Activated T-helper 17 cell treated with anti-CD3 and anti-CD28 coated beads, Interleukin-2, amount 50 U/mL, for 72 hours (primary cell): ENCODE measurements at regions not wholly inside any gene's neighbourhood (a gene's known extent, or its start where the extent isn't known, plus 50 kb on each side); places are given as distances from the start of the nearest gene placed in this dataset.

Experiments
- ATAC-seq: fragments of 150-1000 bp; cut with Tn5 transposase; replicated peaks from 2 replicates; pipeline ENCODE4 v1.10.0; 2021; ENCODE audit warnings: mild to moderate bottlenecking, moderate library complexity
- H3K27ac Mint-ChIP-seq: one replicate; pipeline ENCODE4 v1.8.0; 2022; ENCODE audit warnings: mixed read lengths
- H3K27me3 Mint-ChIP-seq: one replicate; pipeline ENCODE4 v1.8.0; 2022; ENCODE audit warnings: mixed read lengths
- H3K36me3 Mint-ChIP-seq: one replicate; pipeline ENCODE4 v1.8.0; 2022; ENCODE audit warnings: low read depth, mild to moderate bottlenecking, mixed read lengths
- H3K4me1 Mint-ChIP-seq: one replicate; pipeline ENCODE4 v1.8.0; 2022; ENCODE audit warnings: mixed read lengths
- H3K4me3 Mint-ChIP-seq: one replicate; pipeline ENCODE4 v1.8.0; 2022; ENCODE audit warnings: mild to moderate bottlenecking, mixed read lengths
- H3K9me3 Mint-ChIP-seq: one replicate; pipeline ENCODE4 v1.8.0; 2022; ENCODE audit warnings: mixed read lengths

DNA sequence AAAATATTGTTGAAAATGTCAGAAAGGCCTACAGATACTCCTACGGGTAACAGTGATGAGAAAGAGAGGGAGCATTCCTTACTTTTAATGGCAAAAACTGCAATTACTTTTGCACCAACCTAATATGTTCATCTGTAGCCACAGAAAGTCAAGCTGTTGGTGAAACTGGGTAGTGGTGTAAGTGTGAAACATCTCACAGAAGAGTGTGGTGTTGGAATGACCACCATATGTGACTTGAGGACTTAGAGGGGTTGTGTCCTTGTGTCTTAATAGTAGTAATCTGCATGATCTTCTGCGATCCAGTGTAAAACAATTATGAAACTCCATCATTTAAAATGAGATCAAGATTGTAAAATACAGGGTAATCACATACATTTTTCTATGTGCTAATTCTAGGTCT is 320.7 kb downstream of the ADGRL2 start:
- Mint-ChIP-seq H3K36me3 (no peaks in the 10 kb centered on the region), H3K27me3 (no peaks in the 10 kb centered on the region), H3K4me3 (no peak overlapping the region), H3K27ac (no peak overlapping the region), H3K9me3 (no peaks in the 10 kb centered on the region), H3K4me1 (no peaks in the 10 kb centered on the region)
- ATAC-seq = no peak

DNA sequence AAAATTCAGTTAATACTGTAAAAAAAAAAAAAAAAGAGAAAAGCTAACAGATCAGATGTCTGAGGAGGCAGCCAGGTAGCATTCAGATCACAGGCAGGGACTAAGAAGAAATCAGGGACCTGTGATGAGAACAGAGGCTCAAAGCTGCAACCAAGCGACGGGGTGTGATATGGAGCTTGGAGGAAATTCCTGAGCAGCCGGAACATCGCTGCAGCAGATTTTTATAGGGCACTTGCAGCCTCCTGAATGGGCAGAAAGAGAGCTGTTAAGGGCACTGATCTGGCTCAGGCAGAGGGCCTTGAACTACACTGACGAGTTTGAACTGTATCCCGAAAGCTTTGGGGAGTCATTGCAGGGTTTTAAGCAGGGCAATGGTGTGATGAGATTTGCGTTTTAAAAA is 315.4 kb downstream of the ADGRL2 start:
- Mint-ChIP-seq H3K9me3 (no peaks in the 10 kb centered on the region), H3K36me3 (no peaks in the 10 kb centered on the region), H3K27me3 (no peaks in the 10 kb centered on the region), H3K4me1 (no peaks in the 10 kb centered on the region), H3K27ac (no peak overlapping the region), H3K4me3 (no peak overlapping the region)
- no peak for ATAC-seq

DNA sequence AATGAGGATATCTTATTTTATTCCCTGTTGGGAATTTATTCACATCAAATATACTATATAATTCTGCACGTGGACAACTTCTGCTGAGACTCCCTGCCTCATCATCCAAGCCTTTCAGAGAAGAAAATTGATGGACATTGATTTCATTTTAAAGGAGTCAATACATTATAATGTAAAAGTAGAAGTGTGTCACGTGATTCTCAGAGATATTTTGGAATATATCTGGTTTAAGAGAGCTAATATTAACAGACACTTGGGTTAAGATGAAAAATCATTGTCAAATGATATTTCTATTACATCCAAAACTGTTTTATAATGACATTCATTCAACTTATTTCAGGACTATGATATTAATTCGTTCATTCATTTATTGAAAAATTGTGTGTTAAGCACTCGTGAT is 314.2 kb downstream of the ADGRL2 start:
- Mint-ChIP-seq H3K9me3 (no peaks in the 10 kb centered on the region), H3K4me3 (no peak overlapping the region)

DNA sequence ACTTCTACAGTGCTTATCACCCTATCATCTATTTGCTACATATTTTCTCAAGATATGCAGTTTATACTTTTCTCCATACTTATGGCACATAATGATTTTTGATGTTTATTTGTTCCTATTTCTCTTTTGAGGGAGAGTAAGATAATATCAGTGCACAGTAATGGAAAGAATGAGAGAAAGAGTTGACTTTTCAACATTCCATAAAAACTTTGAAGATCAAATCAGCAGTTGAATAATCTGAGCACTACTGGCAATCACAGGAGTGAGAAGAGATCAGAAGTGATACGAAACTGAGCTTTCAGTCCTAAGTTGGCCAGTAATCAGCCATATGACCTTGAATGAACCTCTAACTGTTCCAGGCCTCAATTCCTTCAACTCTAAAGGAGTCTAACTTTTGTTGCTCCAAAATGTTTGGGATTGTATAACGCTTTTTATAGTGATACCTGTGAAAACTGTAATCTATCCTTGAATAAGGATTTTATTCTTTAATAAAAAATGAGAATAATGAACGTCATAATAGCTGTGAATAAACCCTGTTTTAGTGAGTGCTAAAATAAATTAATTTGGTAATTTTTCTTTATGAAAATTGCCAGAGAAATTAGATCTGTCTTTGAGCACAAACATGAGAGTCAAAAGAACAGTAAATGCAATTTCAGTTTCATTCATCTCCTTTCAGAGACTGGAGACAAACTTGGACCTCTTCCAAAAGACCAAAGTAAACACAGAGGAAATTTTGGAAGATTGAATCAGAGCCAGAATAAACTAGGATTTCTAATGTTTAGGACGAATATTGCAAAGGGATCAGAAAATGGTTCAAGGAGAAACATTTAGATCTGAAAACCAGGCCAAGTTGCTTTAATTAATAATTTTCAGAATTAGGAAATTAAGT is 309.9 kb downstream of the ADGRL2 start:
- Mint-ChIP-seq H3K36me3 (no peaks in the 10 kb centered on the region), H3K9me3 (no peaks in the 10 kb centered on the region), H3K4me3 (no peak overlapping the region), H3K4me1 (no peaks in the 10 kb centered on the region), H3K27me3 (no peaks in the 10 kb centered on the region), H3K27ac (no peak overlapping the region)
- no peak for ATAC-seq

More for the DNA sequence above, 314.2 kb downstream of the ADGRL2 start:
- ATAC-seq = no peak
- Mint-ChIP-seq H3K4me1 (no peaks in the 10 kb centered on the region), H3K27ac (no peak overlapping the region), H3K36me3 (no peaks in the 10 kb centered on the region), H3K27me3 (no peaks in the 10 kb centered on the region)

DNA sequence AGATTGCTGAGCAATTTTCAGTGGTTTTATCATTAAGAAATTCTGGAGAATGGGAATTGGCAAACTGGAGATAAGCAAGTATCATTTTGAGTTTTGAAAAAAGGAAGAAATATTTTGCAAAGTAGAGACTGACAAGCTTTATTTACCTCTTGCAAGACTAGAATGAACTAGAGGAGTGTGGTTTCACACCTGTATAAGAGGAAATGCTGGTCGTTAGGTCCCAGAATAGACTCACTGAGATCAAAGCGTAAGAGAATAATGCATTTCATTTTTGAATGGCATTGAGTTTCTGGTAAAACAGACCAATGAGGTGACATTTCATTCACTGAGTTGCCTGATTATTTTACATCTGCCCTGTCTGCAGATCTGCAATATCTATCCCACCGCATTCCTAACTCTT is 308.1 kb downstream of the ADGRL2 start:
- Mint-ChIP-seq H3K36me3 (no peaks in the 10 kb centered on the region), H3K9me3 (peaks cover 6% of the 10 kb centered on the region), H3K27ac (no peak overlapping the region), H3K4me3 (no peak overlapping the region), H3K4me1 (no peaks in the 10 kb centered on the region), H3K27me3 (no peaks in the 10 kb centered on the region)
- ATAC-seq = no peak

DNA sequence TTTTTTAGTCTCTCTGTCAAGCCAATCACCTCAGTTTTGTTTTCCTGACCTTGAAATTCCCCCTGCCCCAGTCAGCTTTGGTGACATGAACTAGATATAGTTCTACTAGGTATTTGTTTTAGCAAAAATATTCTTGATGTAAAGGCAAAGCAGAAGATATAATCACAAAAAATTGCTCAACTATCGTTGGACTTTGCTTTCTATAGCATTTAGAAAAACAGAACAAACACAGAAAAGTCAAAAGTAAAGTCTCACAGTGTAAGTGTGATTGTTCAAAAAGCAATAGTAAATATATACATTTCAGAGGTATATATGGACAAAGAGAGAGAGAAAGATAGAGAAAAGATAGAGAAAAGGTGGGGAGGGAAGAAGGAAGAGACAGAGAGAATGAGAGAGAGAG is 305.9 kb downstream of the ADGRL2 start:
- Mint-ChIP-seq H3K27ac (no peak overlapping the region), H3K4me3 (no peak overlapping the region), H3K36me3 (no peaks in the 10 kb centered on the region), H3K27me3 (no peaks in the 10 kb centered on the region), H3K9me3 (peaks cover 6% of the 10 kb centered on the region), H3K4me1 (no peaks in the 10 kb centered on the region)
- no peak for ATAC-seq

DNA sequence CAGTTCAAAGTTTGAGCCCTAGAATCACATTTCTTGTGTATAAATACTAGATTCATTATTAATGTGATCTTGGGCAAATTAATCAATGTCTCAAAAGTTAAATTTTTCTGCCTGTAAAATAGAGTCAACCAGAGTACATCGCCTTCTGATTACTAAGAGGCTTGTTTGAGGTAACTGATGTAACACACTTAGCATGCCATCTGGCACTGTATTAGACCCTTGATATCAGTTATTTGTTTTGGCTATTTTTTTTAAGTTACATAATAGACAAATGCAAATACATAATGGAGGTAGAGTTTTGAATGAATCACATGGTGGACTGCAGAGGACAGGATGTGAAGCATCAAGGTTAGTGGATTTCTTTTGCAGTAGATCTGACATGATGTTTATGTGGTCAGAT is 298.4 kb downstream of the ADGRL2 start:
- Mint-ChIP-seq H3K36me3 (no peaks in the 10 kb centered on the region), H3K9me3 (peaks cover 8% of the 10 kb centered on the region), H3K27ac (no peak overlapping the region), H3K4me1 (no peaks in the 10 kb centered on the region), H3K4me3 (no peak overlapping the region), H3K27me3 (no peaks in the 10 kb centered on the region)
- no peak for ATAC-seq

DNA sequence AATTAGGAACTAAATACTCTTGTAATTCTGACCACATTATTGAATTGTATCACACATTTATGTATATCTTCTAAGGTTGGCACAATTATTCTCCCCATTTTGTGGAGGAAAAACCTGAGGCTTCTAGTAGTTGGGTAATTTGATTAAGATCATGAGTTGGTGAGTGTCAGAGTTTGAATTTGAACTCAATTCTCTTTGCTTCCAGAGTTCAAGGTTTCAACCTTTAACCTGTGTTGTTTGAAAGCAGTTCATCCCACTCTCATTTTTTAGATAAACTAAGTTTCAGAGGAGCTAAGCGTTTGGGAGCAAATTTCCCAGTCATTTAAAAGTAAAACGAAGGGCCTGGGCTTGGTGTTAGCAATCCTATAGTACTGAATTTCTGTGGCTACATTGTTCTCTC is 293.4 kb downstream of the ADGRL2 start:
- no peaks in the 10 kb centered on the region for H3K4me1 Mint-ChIP-seq
- no peak overlapping the region for H3K27ac Mint-ChIP-seq
- no peaks in the 10 kb centered on the region for H3K27me3 Mint-ChIP-seq
- no peaks in the 10 kb centered on the region for H3K36me3 Mint-ChIP-seq
- H3K9me3 Mint-ChIP-seq = peaks cover 16% of the 10 kb centered on the region
- no peak overlapping the region for H3K4me3 Mint-ChIP-seq
- ATAC-seq = no peak

DNA sequence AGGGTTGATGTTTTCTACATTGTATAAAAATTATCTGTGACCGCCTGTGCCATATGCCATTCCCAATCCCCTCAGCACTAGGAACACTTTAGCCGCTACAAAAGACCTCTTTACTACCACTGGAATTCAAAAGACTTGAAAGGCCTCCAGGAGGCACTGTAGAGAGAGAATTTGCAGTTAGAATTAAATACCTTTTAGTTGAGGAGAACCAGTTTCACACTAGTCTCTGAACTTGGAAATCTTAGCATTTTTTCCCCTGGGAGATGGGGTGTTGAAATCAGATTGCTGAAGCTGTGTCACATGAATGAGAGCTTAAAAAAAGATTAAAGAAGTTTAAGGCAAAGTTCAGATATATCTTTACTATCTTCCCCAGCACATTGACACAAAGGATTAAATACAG is 291.0 kb downstream of the ADGRL2 start:
- no peak for ATAC-seq
- H3K36me3 Mint-ChIP-seq = no peaks in the 10 kb centered on the region
- peaks cover 19% of the 10 kb centered on the region for H3K9me3 Mint-ChIP-seq
- H3K4me3 Mint-ChIP-seq = no peak overlapping the region
- no peaks in the 10 kb centered on the region for H3K4me1 Mint-ChIP-seq
- no peaks in the 10 kb centered on the region for H3K27me3 Mint-ChIP-seq
- no peak overlapping the region for H3K27ac Mint-ChIP-seq

DNA sequence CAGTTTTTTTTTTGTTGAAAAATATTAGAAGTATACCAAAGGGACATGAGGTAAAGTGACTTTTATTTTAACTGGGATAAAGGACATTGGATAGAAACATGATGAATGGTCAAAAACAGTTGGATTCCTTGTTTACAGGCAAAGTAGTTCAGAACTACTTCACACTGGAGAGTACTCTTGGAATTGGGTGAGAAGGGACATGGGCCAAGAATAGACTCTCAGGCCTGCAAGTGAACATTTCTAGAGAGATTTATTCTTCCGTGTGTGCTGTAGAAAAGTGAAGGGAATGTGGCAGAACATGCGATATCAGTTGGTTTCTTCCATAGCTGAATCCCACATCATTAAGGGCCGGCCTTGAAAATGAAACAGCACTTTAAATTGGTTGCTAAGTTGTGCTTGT is 290.5 kb downstream of the ADGRL2 start:
- ATAC-seq = no peak
- H3K4me1 Mint-ChIP-seq = no peaks in the 10 kb centered on the region
- peaks cover 19% of the 10 kb centered on the region for H3K9me3 Mint-ChIP-seq

DNA sequence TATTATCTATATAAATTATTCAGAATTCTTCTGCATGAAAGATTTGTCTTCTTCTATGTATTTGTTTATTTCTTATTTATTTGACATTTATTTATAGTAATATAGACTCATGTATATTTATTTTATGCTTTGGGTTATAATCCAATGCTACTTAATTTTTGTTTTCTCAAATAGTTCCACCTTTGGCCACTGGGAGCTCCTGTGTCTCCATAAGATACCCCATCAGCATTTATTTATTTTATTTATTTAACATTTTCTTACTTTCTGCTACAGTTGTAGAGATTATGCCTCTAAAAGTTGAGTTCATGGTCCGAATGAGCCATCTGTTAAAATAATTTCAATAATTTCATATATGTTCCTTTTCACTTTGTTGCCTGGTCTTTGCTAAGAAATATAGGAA is 289.4 kb downstream of the ADGRL2 start:
- Mint-ChIP-seq H3K4me1 (no peaks in the 10 kb centered on the region), H3K27ac (no peak overlapping the region), H3K4me3 (no peak overlapping the region), H3K27me3 (no peaks in the 10 kb centered on the region), H3K36me3 (no peaks in the 10 kb centered on the region), H3K9me3 (peaks cover 16% of the 10 kb centered on the region)
- no peak for ATAC-seq

More for the DNA sequence above, 290.5 kb downstream of the ADGRL2 start:
- no peak overlapping the region for H3K27ac Mint-ChIP-seq
- no peaks in the 10 kb centered on the region for H3K36me3 Mint-ChIP-seq
- no peaks in the 10 kb centered on the region for H3K27me3 Mint-ChIP-seq
- no peak overlapping the region for H3K4me3 Mint-ChIP-seq

DNA sequence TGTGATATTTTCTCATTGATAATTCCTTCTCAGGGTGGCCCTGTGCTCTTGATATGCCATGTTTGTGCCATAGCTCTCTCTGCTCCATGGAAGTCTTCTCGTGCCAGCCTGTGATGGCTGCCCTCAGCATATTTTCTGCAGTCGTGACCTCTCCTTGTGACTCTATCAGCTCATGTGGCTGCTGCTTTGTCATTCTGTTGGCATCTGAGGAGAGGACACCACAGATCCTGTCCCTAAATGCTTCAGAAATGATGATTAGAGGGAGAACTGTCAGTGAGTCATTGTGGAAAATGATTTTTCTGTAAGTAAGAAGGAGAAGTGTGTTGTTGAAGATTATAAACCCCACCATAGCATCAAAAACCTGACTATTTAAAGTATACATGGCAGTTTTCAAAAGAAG is 286.0 kb downstream of the ADGRL2 start:
- H3K36me3 Mint-ChIP-seq = no peaks in the 10 kb centered on the region
- peaks cover 15% of the 10 kb centered on the region for H3K9me3 Mint-ChIP-seq
- ATAC-seq = no peak
- H3K27ac Mint-ChIP-seq = no peak overlapping the region
- no peaks in the 10 kb centered on the region for H3K27me3 Mint-ChIP-seq
- no peaks in the 10 kb centered on the region for H3K4me1 Mint-ChIP-seq
- no peak overlapping the region for H3K4me3 Mint-ChIP-seq

DNA sequence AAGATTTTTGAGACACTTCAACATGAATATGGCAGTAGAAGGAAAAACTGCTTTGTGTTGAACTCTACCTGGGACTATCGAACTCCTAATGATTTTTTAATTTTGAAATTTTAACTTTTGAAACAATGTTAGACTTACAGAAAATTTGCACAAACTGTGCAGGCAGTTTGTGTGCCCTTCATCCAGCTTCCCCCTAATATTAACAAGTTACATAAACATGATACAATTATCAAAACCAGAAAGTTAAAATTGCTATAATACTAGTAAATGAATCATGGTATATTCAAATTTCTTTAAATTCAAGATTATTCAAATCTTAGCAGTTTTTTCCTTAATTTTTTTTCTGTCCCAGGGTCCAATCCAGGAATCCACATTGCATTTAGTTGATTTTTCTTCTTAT is 278.9 kb downstream of the ADGRL2 start:
- peaks cover 4% of the 10 kb centered on the region for H3K9me3 Mint-ChIP-seq
- no peaks in the 10 kb centered on the region for H3K4me1 Mint-ChIP-seq
- H3K4me3 Mint-ChIP-seq = no peak overlapping the region
- H3K36me3 Mint-ChIP-seq = no peaks in the 10 kb centered on the region
- ATAC-seq = no peak
- no peaks in the 10 kb centered on the region for H3K27me3 Mint-ChIP-seq
- H3K27ac Mint-ChIP-seq = no peak overlapping the region

DNA sequence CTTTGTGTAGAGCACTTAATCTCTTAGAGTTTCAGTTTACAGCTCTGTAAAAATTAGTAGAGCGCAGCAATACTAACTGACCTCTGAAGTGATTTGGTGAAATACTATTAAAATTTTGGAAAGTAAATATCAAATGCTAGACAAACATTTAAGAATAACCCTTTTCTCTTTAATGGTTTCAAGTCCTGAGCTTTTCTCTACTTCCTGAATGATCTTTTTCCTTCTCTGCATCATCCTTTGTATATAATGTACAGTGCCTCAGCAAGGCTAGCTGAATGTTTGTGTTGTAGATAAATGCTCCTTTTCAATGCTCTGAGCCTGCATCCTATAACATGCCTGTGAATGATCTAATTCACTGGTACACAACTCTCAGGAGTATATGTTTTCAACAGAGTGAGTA is 272.9 kb downstream of the ADGRL2 start:
- Mint-ChIP-seq H3K27ac (no peak overlapping the region), H3K4me3 (no peak overlapping the region), H3K4me1 (no peaks in the 10 kb centered on the region), H3K9me3 (peaks cover 8% of the 10 kb centered on the region), H3K36me3 (no peaks in the 10 kb centered on the region), H3K27me3 (no peaks in the 10 kb centered on the region)
- ATAC-seq = no peak

DNA sequence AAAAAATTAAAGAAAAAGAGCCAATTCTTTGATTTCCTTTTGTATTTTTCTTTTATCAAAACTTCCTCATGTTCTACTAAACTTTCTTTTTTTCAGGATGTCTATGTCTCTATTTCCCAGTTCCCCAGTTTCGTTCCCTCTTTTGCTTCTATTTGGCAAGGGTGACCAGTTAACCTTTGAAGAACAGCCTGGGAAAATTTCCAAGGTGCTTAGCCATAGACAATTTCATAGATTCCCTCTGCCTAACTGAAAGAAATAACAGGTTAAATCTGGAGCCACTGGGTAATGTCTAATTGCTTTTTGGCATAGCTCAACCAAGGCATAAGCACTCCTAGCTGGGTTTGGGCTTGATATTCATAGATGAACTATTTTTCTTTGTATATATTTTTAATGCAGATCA is 272.3 kb downstream of the ADGRL2 start:
- no peak for ATAC-seq
- H3K36me3 Mint-ChIP-seq = no peaks in the 10 kb centered on the region

DNA sequence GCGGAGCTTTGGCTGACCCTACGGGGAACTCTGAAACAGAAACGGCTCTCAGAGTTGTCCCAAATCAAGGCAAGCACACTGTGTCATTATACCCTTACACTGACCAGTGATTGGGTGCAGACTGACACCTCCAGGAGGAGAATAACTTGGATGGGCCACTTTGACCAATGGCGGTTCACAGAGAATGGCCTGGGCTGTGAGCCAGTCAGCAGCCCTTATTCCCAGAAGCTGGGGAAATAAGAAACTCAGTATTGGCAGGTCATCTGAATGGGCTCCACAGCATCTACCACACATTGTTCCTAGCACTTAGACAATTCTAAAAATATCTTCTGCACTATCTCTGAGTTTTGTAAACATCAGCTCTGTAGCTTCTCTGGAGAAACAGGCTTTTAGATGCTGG is 265.2 kb downstream of the ADGRL2 start:
- Mint-ChIP-seq H3K27me3 (no peaks in the 10 kb centered on the region), H3K4me3 (no peak overlapping the region), H3K36me3 (no peaks in the 10 kb centered on the region), H3K4me1 (no peaks in the 10 kb centered on the region), H3K9me3 (peaks cover 4% of the 10 kb centered on the region), H3K27ac (no peak overlapping the region)
- no peak for ATAC-seq

More for the DNA sequence above, 272.3 kb downstream of the ADGRL2 start:
- H3K27me3 Mint-ChIP-seq = no peaks in the 10 kb centered on the region
- H3K9me3 Mint-ChIP-seq = peaks cover 8% of the 10 kb centered on the region
- no peaks in the 10 kb centered on the region for H3K4me1 Mint-ChIP-seq
- H3K4me3 Mint-ChIP-seq = no peak overlapping the region
- H3K27ac Mint-ChIP-seq = no peak overlapping the region
